Ecto neural progenitor cell (in vitro differentiated cells): ENCODE measurements at regions not wholly inside any gene's neighbourhood (a gene's known extent, or its start where the extent isn't known, plus 50 kb on each side); places are given as distances from the start of the nearest gene placed in this dataset.
"Not testable (repeated sequence)": the region's sequence is repeated elsewhere in the genome, so short reads cannot be mapped to it uniquely, and the experiment has no call there.

Source experiments
- DNase-seq: peaks from one replicate; pipeline ENCODE4 v3.0.0-alpha.2; 2018; ENCODE audit warnings: low spot score

- no peak for DNase-seq
These were observed 198.1 kb upstream of the SLC39A10 start for GRCh38 chr2:195458936-195459335.

DNA sequence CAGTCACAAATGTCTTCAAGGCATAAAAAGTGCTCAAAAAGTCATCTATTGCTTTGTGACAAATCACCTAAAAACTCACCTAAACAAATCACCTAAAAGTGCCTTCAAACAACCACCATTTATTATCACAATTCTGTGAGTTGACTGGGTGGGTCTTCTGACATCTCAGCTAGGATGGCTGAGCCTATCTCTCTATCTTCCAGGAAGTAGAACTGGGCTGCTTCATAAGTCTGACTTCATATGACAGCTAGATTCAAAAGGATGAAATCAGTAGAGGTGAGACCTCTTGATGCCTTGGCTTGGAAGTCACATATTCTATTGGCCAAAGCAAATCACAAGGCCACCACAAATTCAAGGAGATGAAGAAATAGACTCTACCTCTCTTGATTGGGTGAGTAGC, 199.2 kb upstream of the SLC39A10 start:
- DNase-seq: no peak

DNA sequence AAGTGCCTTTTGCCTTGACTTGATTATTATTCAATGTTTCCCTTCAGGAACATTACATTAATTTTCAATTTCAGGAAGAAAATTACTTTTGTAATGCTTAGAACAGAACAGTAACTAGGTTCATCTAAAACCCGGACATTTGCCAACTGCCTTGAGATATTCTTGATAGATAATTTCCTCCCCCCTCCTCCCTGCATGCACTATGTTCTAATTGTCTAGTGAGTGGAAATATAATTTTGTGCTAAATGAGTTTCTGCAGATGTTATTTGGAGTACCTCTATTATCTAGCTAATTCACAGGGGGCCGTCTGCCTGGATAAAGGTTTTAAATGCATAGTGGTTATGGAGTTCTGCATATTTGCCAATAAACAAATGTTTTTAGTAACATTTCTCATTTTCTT, 200.3 kb upstream of the SLC39A10 start:
- no peak for DNase-seq

DNA sequence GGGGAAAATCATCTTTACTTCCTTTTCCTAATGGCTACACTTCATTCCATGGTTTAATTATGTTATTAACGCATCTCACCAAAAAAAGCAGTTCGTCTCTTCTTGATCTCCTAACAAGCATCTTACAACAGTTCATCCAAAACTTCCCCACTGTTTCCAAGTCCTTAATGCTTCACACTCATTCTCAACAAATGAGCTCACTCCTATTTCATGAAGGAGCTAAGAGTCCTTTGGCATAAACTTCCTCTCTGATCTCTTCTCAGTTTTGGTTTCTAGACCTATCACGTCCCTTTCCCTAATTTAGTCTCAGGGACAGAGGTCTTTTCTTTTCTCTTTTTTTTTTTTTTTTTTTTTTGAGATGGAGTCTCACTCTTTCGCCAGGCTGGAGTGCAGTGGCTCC, 205.9 kb upstream of the SLC39A10 start:
- no peak for DNase-seq

- no peak for DNase-seq
These were observed 206.4 kb upstream of the SLC39A10 start for GRCh38 chr2:195450552-195451113.

GRCh38 chr2:195447323-195447975, 209.6 kb upstream of the SLC39A10 start:
- DNase-seq: no peak

GRCh38 chr2:195445639-195446038, 211.4 kb upstream of the SLC39A10 start:
- DNase-seq: no peak

- DNase-seq: no peak
These were observed 213.1 kb upstream of the SLC39A10 start for GRCh38 chr2:195443926-195444325.

DNA sequence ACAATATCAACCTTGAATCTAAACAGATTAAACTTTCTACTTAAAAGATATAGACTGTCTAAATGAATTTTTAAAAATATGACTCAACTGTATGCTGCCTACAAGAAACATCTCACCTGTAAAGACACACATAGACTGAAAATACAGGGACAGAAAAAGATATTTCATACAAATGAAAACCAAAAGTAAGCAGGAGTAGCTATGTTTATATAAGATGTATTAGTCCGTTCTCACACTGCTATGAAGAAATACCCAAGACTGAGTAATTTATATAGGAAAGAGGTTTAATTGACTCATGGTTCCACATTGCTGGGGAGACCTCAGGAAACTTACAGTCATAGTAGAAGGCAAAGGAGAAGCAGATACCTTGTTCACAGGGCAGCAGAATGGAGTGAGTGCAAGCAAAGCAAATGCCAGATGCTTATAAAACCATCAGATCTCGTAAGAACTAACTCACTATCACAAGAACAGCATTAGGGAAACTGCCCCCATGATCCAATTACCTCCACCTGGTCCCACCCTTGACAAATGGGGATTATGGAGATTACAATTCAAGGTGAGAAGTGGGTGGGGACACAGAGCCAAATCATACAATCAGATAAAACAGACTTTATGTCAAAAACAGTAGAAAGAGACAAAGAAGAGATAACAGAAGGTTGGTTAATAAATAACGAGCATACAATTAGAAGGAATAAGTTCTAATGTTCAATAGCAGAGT, 214.4 kb upstream of the SLC39A10 start:
- no peak for DNase-seq

GRCh38 chr2:195438692-195439091, 218.3 kb upstream of the SLC39A10 start:
- DNase-seq: no peak

DNA sequence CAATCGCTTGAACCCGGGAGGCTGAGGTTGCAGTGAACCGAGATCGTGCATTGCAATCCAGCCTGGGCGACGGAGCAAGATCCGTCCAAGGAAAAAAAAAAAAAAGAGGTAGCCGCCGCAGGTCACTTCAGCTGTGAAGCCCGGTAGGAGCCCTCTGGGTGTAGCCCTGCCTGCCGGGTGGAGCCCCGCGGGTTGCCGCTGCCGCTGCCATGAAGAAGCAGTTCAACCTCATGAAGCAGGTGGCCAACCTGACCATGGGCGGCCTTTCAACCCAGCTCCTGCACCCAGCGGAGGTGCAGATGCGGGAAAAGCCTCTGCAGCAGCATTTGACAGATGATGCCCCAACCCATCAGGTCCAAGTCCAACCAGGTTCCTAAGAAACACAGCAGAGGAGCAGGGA, 219.5 kb upstream of the SLC39A10 start:
- DNase-seq: no peak

DNA sequence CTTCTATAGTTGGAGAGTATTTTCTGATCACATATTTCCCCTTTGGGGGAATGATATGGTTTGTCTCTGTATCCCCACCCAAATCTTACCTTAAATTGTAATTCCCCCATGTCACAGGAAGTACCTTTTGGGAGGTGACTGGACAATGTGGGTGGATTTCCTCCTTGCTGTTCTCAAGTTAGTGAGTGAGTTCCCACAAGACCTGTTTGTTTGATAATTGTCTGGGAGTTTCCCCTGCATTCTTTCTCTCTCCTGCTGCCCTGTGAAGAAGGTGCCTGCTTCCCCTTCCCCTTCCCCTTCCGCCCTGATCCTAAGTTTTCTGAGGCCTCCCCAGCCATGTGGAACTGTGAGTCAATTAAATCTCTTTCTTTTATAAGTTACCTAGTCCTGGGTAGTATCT, 222.7 kb upstream of the SLC39A10 start:
- no peak for DNase-seq

- not testable (repeated sequence) for DNase-seq
These were observed 223.3 kb upstream of the SLC39A10 start for GRCh38 chr2:195433729-195434128.

- DNase-seq: no peak
These were observed 228.4 kb upstream of the SLC39A10 start for GRCh38 chr2:195428673-195429072.

DNA sequence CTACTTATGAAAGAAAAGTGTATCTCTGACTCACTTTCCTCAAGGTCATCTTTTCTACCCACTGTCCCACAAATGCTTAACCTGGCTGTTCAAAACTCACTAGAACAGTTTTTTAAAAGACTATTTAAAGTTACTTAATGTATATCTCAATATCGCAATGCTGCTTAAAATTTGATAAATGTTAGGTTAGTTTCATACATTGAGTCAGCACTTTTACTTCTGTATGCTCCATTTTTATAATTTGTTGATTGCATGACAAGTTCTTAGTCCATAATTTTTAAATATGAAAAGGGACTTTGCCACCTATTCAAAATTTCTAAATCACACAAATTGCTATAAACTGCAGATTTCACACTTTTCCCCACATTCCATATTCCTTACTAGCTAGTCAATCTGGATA, 231.7 kb upstream of the SLC39A10 start:
- no peak for DNase-seq

DNA sequence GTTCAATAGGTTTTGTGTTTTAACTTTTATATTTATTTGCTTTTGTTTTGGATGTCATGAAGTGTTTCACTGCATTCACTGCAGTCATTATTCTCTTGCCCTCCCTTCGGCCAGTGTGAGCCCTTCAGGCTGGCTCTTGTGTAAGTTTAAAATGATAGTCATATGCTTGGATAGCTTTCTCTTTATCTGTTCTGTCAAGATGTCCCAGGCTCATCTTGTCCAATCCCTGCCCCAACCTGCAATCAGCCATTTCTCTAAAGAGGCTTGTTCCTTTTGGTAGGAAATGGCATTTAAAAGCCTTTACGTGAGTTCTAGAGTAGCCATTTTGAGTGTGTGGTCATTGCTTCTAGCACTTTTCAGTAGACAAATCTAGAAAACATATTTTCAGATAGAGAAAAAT, 238.0 kb upstream of the SLC39A10 start:
- DNase-seq: no peak

DNA sequence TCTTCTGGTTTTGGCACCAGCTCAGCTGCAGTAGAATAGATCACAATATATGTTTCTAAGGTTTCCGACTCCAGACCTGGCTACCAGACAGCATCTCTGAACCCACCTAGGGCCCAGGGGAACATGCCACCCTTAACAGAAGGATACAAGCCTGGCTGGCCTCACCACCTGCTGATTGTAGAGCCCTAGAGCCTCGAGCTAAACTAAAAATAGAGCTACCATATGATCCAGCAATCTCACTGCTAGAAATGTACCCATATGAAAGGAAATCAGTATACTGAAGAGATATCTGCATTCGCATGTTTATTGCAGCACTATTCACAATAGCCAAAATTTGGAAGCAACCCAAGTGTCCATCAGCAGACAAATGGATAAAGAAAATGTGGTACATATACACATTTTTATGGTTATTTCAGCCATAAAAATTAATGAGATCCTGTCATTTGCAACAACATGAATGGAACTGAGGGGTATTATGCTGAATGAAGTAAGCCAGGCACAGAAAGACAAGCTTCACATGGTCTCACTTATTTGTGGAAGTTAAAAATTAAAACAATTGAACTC, 242.4 kb upstream of the SLC39A10 start:
- DNase-seq: no peak

DNA sequence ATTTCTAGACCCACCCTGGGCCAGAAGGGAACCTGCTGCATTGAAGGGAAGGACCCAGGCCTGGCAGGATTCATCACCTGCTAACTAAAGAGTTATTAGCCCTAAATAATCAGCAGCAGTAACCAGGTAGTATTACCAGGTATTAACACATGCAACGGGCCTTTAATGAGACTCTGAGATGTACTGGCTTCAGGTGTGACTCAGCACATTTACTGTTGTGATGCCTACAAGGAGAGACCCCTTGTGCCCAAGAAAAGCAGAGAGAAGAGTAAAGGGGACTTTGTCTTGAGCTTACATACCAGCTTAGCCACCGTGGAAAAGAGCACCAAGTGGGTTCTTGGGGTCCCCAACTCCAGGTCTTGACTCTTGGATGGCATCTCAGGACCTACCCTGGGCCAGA, 243.1 kb upstream of the SLC39A10 start:
- DNase-seq: no peak

DNA sequence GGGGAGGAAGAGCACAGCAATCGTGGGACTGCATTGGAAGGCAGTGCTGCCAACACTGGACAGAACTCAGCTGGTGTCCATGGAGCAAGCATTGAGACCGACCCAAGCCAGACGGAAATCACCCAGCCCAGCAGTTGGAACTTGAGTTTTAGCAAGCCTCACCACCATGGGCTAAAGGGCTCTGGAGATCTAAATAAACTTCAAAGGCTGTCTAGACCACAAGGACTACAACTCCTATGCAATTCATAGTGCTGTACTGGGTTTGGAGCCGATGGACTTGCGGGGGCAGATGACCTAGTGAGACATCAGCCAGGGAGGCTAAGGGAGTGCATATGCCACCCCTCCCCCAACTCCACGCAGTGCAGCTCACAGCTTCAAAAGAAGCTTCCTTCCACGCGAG, 243.6 kb upstream of the SLC39A10 start:
- DNase-seq: no peak

GRCh38 chr2:195411219-195411687, 245.8 kb upstream of the SLC39A10 start:
- DNase-seq: no peak

- DNase-seq: no peak
These were observed 246.9 kb upstream of the SLC39A10 start for GRCh38 chr2:195410074-195410671.

GRCh38 chr2:195408811-195409210, 248.2 kb upstream of the SLC39A10 start:
- no peak for DNase-seq

- DNase-seq: no peak
These were observed 248.8 kb upstream of the SLC39A10 start for GRCh38 chr2:195408196-195408595.
